HG03060 (cell line): ENCODE measurements at regions not wholly inside any gene's neighbourhood (a gene's known extent, or its start where the extent isn't known, plus 50 kb on each side); places are given as distances from the start of the nearest gene placed in this dataset.

Experiments used
- ATAC-seq: cut with Tn5 transposase; IDR thresholded peaks from one replicate; pipeline ENCODE4 v1.9.1; 2021; ENCODE audit warnings: low read depth, moderate number of reproducible peaks; ENCODE audit not compliant: unreplicated experiment

- no peak for ATAC-seq
Observed at GRCh38 chr12:92615703-92616102, 87.1 kb upstream of the PLEKHG7 start.

- ATAC-seq: no peak
Observed at GRCh38 chr12:92615086-92615485, 87.7 kb upstream of the PLEKHG7 start.

- no peak for ATAC-seq
Observed at GRCh38 chr12:92614502-92614901, 88.3 kb upstream of the PLEKHG7 start.

- ATAC-seq: no peak
Observed at GRCh38 chr12:92614001-92614400, 88.8 kb upstream of the PLEKHG7 start.

GRCh38 chr12:92612611-92613010, 90.2 kb upstream of the PLEKHG7 start:
- no peak for ATAC-seq

- ATAC-seq: no peak
Observed at GRCh38 chr12:92608151-92609091, 94.4 kb upstream of the PLEKHG7 start.

GRCh38 chr12:92606956-92607355, 95.8 kb upstream of the PLEKHG7 start:
- no peak for ATAC-seq

GRCh38 chr12:92605621-92606170, 97.1 kb upstream of the PLEKHG7 start:
- ATAC-seq: no peak

- ATAC-seq: no peak
Observed at GRCh38 chr12:92604786-92605185, 98.0 kb upstream of the PLEKHG7 start.

- no peak for ATAC-seq
Observed at GRCh38 chr12:92603741-92604432, 98.9 kb upstream of the PLEKHG7 start.

- ATAC-seq: no peak
Observed at GRCh38 chr12:92602930-92603623, 99.7 kb upstream of the PLEKHG7 start.

GRCh38 chr12:92602476-92602875, 100.3 kb upstream of the PLEKHG7 start:
- no peak for ATAC-seq

- ATAC-seq: no peak
Observed at GRCh38 chr12:92601680-92602079, 101.1 kb upstream of the PLEKHG7 start.

- no peak for ATAC-seq
Observed at GRCh38 chr12:92601176-92601575, 101.6 kb upstream of the PLEKHG7 start.

- no peak for ATAC-seq
Observed at GRCh38 chr12:92600052-92600451, 102.7 kb upstream of the PLEKHG7 start.

- no peak for ATAC-seq
Observed at GRCh38 chr12:92597997-92598396, 104.8 kb upstream of the PLEKHG7 start.

- no peak for ATAC-seq
Observed at GRCh38 chr12:92597118-92597517, 105.7 kb upstream of the PLEKHG7 start.

- no peak for ATAC-seq
Observed at GRCh38 chr12:92596383-92596782, 106.4 kb upstream of the PLEKHG7 start.

- ATAC-seq: no peak
Observed at GRCh38 chr12:92595663-92596062, 107.1 kb upstream of the PLEKHG7 start.

GRCh38 chr12:92593734-92594402, 108.9 kb upstream of the PLEKHG7 start:
- ATAC-seq: peak; percentile 99
